HG02642 (cell line): ENCODE measurements at regions not wholly inside any gene's neighbourhood (a gene's known extent, or its start where the extent isn't known, plus 50 kb on each side); places are given as distances from the start of the nearest gene placed in this dataset.
"Not testable (repeated sequence)": the region's sequence is repeated elsewhere in the genome, so short reads cannot be mapped to it uniquely, and the experiment has no call there.

ENCODE experiments used
- ATAC-seq: cut with Tn5 transposase; IDR thresholded peaks from one replicate; pipeline ENCODE4 v1.9.1; 2021; ENCODE audit warnings: mild to moderate bottlenecking; ENCODE audit not compliant: unreplicated experiment, poor library complexity

DNA sequence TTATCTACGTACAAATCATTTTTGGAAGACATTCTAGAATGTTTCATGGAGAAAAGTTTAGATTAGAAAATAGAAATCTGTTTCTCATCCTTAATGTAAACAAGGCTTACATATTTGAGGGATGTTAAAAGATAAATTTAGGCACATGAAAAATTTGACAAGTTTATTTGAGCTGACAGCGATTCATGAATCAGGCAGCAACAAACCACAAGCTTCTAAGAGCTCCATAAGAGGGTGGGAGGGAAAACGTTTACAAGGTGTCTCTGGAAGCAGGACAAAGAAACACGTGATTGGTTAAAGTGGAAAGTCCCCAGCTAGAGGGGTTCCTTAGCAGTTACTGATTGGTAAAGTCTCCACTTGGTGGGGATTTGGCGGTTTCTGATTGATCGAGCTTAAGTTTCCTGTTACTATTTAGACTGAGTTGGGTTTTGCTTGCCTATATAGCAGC lies 228.9 kb upstream of the PITRM1 start:
- no peak for ATAC-seq

DNA sequence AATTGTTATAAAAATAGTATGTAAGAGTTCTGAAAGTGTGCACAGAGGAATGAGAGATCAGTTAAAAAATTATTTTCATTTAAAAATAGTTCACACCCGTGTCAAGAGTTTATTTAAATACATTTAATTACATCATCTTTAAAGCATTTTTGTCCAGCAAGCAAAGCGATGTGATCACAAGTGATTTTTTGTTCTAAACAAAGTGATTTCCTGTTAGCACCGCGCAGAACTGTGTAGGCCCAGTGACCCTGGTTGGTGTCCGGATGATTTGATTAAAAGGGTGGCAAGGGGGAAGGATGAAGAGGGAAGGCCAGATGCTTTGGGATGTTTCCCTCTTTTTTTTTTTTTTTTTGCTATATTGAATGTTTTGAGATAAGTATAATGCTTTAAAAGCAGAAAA lies 227.8 kb upstream of the PITRM1 start:
- ATAC-seq, result no peak

DNA sequence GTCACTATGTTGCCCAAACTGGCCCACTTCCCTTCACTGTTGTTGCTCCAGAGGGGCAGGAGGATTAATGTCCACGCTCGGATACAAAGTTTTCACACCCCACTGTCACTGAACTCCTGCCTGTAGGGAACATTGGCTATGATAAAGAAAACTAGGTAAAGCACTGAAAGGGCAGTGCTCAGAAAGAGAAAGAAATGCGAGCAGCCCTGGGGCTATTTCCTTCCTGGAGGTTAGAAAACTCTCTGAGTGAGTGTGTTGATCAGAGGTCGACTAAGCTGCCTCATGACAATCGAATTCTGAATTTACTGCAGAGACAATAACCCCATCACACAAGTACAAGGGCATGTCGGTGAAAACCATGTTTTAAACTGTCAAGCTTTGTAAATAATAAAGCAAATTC lies 227.2 kb upstream of the PITRM1 start:
- ATAC-seq, result no peak

DNA sequence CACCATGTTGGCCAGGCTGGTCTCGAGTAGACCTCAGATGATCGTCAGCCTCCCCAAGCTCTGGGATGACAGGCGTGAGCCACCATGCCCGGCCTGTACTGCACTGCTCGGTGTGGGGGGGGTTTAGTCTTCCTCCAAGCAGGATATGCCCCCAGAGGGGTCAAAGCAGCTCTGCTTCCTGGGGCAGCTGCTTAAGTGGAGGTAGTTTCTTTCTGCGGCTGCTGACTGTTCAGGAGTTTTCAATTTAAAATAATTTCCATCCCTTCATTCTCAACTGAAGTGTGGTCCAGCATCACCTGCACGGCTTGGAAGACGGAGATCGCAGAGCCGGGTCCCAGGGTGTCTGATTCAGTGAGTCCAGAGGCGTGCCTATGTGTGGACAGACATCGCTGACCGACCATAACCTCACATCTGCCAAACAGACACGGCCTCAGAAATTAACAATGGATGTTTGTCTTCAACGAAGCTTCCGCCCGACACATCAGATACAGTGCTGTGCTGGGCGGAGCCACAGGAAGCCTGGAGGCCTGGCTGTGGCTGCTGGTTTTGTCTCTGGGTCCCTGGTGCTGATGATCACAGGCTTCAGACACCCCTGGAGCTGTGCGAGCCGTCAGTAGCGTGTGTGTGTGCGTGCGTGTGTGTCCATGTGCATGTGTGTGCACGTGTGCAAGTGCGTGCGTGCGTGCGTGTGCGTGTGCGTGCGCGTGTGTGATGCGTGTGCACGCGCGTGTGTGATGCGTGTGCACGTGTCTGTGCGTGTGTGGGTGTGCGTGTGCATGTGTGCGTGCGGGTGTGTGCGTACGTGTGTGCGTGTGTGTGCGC lies 226.5 kb upstream of the PITRM1 start:
- no peak for ATAC-seq

DNA sequence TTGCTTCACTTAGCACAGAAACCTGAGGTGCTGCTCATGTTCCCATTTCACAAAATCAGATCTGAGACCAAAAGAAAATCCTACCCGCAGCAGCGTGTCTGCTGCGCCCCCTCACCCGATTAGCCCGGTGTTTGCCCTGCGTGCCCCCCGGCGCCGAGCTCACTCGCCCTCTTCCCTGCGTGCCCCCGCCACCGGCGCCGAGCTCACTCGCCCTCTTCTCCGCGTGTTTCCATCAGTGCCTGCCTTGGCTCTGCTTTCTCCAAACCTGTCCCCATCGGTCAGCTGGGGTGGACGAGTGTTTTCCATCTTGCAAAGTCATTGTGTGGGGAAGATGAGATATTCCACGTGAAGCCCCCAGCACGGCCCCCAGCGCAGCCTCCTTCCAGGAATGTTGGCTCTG lies 225.3 kb upstream of the PITRM1 start:
- ATAC-seq, result no peak

DNA sequence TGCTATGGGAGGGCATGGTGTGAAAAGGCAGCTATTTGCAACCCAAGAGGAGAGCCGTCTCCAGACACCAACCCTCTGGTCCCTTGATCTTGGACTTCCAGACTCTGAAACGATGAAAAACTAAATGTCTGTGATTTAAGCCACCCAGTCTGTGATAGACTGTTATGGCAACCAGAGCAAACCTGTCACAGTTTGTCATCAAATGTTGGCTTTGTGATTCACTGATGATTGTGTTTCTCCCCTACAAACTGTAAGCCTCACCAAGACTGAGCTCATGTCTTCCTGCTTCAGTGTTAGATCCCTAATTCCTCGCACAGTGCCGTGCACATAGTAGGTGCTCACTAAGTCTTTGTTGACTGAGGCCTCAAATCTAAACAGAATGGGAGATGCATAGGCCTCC lies 224.6 kb upstream of the PITRM1 start:
- ATAC-seq, result no peak

DNA sequence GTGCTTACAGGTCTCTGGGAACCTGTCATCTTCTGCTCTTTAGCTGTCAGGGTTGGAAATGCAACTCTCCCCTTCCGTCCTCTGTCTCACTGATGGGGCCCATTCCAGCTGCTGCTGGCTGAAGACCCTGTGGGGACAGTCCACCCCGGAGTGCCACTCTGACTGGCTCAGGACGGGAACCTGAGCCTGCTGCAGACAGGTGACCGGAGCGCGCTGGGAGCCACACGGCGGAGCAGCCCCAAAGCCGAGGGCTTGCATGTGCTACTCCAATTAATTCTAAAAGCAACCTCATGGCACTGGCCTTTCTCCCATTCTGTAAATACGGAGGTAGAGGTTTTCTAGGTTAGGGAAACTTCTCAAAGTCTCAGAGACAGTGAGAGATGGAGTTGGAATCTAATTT lies 223.5 kb upstream of the PITRM1 start:
- ATAC-seq, result no peak

DNA sequence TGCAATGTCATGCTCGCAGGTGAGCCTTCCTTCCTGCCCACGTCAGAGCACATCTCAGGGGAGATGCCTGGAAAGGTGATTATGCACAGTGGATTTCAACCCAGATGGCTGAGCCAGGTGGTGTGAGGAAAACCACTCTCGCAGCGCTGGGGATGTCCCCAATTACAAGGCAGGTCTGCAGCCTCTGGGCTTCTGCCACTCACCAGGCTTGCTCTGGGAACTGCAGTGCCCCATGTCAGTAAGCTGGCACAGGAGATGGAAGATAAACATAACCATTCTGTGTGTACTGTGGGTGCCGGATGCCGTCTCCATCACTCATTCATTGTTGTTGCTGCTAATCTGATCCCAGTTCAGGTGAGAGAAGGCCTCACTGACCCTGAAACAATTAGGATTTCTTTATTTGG lies 222.9 kb upstream of the PITRM1 start:
- no peak for ATAC-seq

DNA sequence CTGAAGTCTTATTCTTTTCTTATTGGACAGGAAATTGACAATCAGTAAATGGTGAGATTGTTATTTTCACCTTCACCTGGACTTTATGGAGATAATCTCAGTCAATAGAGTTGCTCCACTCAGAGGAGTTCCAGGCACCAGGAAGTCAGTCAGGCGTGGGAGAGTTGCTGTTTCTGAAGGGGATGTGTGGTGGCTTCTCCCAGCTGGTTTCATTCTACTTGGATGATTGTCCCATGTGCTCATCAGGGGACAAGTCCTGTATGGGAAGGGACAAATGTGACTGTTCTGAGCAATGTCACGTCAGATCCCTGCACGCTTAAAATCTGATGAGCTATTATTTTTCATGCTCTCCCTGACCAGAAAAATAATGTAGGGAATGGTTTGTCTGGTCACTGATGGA lies 222.5 kb upstream of the PITRM1 start:
- no peak for ATAC-seq

DNA sequence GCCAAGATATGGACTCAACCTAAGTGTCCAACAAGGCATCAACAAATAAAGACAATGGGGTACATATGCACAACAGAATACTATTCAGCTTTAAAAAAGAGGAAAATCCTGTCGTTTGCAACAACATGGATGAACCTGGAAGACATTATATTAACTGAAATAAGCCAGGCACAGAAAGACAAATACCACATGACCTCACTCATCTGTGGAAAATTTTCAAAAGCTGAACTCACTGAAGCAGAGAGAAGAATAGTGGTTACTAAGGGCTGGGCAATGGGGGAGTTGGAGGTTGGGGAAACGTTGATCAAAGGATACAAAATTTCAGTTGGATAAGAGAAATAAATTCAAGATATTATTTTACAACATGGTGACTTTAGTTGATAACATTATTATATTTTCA lies 221.4 kb upstream of the PITRM1 start:
- ATAC-seq, result no peak

DNA sequence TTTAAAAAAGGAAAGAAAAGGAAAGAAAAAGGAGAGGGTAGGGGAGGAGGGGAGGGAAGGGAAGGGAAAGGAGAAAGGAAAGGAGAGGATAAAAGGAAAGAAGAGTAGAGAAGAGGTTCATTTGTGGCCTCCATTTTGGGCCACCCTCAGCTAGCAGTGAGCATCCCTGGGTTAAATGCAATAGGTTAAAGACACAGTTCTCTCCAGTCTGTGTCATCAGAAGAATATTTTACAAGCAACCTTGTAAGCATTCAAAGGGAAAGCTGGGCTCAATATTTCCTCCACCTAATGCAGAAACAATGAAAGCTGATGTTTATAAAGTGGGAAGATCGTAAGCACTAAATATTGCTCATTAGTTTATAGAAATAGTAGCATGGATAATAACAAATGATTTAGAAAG lies 219.1 kb upstream of the PITRM1 start:
- ATAC-seq, result no peak

DNA sequence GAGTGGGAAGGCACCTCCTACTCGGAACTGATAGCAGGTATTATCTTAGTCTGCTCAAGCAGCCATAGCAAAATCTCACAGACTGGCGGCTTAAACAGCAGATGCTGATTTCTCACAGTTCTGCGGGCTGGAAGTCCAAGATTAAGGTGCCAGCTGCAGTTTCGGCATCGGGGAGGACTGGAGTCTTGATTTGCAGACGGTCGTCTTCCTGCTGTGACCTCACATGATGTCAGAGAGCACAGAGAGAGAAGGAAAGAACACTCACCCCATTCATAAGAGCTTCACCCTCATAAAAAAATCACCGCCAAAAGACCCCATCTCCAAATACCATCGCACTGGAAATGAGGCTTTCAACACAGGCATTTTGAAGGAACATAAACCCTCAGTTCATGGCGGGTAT lies 216.5 kb upstream of the PITRM1 start:
- ATAC-seq, result no peak

DNA sequence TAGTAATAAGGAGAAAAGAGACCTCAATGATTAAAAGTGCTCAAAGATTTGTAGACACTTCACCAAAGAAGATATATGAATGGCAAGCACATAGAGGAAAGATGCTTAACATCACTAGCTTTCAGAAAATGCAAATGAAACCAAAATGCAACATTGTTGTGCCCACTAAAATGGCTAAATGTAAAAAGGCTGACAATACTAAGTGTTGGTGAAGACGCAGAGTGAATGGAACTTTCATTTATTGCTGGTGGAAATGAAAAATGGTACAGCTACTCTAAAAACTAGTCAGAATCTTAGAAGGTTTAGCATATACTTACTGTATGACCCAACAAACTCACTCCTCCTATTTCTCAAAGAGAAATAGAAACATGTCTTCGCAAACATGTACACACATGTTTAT lies 212.9 kb upstream of the PITRM1 start:
- ATAC-seq, result no peak

DNA sequence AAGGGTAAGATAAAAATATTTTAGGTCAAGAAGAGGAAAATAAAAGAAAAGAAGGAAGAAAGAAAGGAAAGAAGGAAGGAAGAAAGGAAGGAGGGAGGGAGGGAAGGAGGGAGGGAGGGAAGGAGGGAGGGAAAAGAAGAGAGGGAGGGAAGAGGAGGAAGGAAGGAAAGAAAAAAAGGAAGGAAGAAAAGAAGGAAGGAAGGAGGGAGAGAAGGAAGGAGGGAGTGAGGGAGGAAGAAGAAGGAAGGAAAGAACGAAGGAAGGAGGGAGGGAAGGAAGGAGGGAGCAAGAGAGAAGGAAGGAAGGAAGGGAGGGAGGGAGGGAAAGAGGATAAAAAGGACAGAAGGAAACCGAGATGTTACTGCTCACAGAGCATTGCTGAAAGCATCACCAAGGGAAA lies 209.5 kb upstream of the PITRM1 start:
- no peak for ATAC-seq

DNA sequence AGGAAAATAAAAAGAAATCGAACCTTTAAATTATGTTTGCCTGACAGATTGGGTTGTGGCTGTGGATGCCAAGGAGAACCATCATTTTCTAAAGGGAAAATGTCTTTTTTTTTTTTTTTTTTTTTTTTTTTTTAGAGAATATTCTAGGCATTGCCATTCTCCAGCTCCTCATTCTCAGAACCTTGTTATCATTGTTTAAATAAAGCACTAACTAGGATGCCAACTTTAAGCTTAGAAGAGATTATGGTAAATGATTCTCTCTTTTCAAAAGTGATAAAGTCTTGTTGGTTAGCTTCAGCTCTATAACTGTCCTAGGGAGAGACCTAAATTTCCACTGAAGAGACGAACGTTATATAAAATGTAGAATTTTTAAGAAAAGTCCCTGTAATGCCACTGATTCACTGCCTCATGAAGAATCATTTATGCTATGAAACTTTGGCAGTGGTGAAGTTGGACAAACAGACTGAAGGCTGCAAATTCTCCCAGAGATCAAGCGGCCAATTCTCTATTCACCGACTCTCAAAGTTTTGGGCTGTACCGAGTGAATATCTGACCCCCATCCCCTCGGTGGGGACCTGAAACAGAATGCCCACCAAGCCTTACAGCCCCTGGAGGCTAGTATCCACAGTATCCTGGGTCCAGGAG lies 207.9 kb upstream of the PITRM1 start:
- no peak for ATAC-seq

DNA sequence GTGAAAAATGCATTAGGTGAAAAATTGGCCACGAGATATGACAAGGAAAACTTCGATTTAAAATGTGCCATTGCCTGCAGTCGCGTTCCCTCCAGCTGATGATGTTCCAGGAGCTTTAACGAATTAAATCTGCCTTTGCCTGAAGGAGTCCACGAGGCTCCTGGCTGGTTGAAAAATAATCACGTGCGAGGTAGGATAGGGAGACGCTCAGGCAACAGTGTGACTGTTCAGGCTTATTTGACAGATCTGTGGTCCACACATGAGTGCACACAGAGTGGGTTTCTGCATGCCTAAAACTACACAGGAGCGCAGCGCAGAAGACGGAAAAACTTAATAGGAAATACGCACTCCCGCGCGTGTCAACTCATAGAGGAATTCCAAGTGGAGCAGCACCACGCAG lies 204.0 kb upstream of the PITRM1 start:
- ATAC-seq, result no peak

DNA sequence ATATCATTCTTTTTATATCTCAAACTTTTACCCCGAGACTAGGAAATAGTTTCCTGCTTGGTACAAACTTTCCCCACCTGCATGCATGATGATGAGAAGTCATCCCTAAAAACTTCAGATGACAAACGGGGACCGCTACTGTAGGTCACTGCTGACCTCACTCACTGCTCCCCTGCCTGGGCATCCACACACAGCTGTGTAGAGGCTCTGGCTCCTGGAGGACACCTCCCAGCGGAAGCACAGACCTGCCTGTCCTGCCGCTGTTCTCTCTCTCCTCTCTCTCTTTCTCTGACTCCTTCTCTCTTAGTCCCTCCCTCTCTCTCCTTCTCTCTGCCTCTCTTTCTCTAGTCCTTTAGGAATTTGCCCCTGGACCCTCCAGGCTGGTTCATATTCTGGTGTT lies 202.9 kb upstream of the PITRM1 start:
- ATAC-seq, result no peak

DNA sequence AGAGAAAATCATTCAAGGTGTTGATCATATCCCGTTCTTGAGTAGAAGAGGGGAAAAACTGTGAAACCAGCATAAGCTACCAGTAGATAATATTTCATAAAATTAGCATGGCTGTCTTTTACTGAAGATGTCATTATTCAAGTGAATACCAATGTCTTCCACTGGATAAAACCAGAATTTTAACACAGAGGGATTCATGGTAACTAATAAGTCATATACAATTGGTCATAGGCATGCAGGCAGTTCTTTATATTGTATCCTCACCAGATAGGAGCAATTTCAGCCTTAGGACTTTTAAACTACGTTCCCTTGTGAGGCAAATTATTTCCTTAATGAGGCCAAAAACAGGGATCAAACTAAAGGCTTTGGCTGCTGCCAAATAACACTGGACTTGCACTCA lies 202.3 kb upstream of the PITRM1 start:
- ATAC-seq, result no peak

DNA sequence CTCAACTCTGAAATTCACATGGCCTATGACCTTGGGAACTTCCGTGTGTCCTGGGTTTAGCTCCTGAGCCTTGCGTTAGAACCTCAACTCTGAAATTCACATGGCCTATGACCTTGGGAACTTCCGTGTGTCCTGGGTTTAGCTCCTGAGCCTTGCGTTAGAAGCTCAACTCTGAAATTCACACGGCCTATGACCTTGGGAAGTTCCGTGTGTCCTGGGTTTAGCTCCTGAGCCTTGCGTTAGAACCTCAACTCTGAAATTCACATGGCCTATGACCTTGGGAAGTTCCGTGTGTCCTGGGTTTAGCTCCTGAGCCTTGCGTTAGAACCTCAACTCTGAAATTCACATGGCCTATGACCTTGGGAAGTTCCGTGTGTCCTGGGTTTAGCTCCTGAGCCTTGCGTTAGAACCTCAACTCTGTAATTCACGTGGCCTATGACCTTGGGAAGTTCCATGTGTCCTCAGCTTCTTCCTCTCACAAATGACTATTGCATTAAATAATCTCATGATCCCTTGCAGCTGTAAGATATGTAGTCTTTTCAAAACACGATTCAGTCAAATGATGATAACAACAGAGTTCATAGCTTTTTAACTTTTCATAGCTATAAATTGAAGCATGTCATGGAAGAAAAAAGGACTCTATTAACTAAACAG lies 200.9 kb upstream of the PITRM1 start:
- ATAC-seq, result not testable (repeated sequence)

DNA sequence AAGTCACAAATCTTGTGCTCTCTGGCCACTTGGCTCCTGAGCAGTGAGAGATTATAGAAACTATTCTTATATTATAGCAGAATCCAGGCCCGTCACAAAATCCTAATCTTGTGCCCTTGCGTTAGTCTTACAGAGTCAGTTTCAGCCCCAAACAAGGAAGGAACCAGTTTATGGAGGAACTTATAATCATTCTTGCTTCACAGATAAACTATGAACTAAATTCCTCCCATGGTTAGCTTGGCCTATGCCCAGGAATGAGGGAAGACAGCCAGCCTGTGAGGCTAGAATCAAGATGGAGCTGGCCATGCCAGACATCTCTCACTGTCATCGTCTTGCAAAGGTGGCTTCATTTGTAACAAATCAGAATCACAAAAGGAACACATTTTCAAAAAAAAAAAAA lies 199.7 kb upstream of the PITRM1 start:
- ATAC-seq, result no peak

DNA sequence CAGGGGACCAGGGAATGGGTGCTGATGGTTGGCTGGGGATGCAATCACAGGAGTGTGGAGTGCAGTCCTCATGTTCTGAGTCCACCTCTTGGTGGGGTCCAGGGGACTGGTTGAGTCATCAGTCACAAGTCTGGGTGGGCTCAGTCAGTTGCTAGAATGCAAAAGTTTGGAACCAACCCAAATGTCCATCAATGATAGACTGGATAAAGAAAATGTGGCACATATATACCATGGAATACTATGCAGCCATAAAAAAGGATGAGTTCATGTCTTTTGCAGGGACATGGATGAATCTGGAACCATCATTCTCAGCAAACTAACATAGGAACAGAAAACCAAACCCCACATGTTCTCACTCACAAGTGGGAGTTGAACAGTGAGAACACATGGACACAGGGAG lies 199.0 kb upstream of the PITRM1 start:
- not testable (repeated sequence) for ATAC-seq
